NT2/D1 (cell line): ENCODE measurements at regions not wholly inside any gene's neighbourhood (a gene's known extent, or its start where the extent isn't known, plus 50 kb on each side); places are given as distances from the start of the nearest gene placed in this dataset.

Experiments used
- DNase-seq: peaks from one replicate; pipeline ENCODE4 v3.0.0-alpha.2; 2011; ENCODE audit warnings: low read depth, low spot score
- H3K27me3 ChIP-seq: 2 replicates; pipeline ENCODE4 v1.6.0; 2011; ENCODE audit warnings: mild to moderate bottlenecking; ENCODE audit not compliant: insufficient read length, insufficient read depth
- H3K36me3 ChIP-seq: 2 replicates; pipeline ENCODE4 v1.6.1; 2011; ENCODE audit warnings: mild to moderate bottlenecking, low read length, mixed read lengths; ENCODE audit not compliant: insufficient read depth, insufficient read length
- H3K4me1 ChIP-seq: 2 replicates; pipeline ENCODE4 v1.5.1; 2011; ENCODE audit not compliant: insufficient read depth, insufficient read length
- H3K4me3 ChIP-seq: 2 replicates; pipeline ENCODE4 v1.5.1; 2011; ENCODE audit warnings: low read depth; ENCODE audit not compliant: insufficient read length
- H3K9ac ChIP-seq: 2 replicates; pipeline ENCODE4 v1.6.0; 2011; ENCODE audit warnings: low read depth; ENCODE audit not compliant: insufficient read length
- H3K9me3 ChIP-seq: 2 replicates; pipeline ENCODE4 v1.5.1; 2011; ENCODE audit warnings: mild to moderate bottlenecking, low read length; ENCODE audit not compliant: insufficient read depth
- SUZ12 ChIP-seq: IDR thresholded peaks from 2 replicates; pipeline ENCODE4 v1.6.1; 2011; ENCODE audit not compliant: insufficient read length, insufficient read depth; ENCODE audit errors: extremely low read depth
- YY1 ChIP-seq: IDR thresholded peaks from 2 replicates; pipeline ENCODE4 v1.6.1; 2011; ENCODE audit not compliant: insufficient read length, insufficient read depth
- ZNF274 ChIP-seq: IDR thresholded peaks from 2 replicates; pipeline ENCODE4 v1.6.1; 2011; ENCODE audit warnings: mild to moderate bottlenecking, low read depth, low read length

DNA sequence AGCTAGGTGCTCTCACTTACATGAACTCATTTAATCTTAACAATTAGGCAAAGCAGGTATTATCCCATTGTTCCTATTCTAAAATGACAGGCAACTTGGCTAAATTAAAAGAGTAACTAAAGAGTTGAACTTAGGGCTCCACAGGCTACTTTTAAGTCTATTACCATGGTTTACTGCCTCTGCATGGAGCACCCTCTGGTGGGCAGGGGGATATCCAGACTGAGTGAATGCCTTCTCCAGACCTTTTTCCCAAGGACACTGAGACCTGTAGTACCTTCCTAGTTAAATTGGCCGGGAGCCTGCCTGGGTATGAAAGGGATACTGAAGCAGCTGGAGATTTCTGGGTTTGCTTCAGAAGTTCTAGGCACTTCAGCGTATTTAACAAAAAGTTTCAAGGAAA lies 238.1 kb downstream of the ELAVL2 start:
- no peak for DNase-seq
- no peak overlapping the region for H3K4me3 ChIP-seq
- TF ChIP-seq SUZ12 (no peak), YY1 (no peak), ZNF274 (no peak)
- no peaks in the 10 kb centered on the region for H3K9me3 ChIP-seq
- no peaks in the 10 kb centered on the region for H3K27me3 ChIP-seq
- H3K4me1 ChIP-seq: no peaks in the 10 kb centered on the region
- H3K36me3 ChIP-seq: no peaks in the 10 kb centered on the region
- H3K9ac ChIP-seq: no peak overlapping the region

DNA sequence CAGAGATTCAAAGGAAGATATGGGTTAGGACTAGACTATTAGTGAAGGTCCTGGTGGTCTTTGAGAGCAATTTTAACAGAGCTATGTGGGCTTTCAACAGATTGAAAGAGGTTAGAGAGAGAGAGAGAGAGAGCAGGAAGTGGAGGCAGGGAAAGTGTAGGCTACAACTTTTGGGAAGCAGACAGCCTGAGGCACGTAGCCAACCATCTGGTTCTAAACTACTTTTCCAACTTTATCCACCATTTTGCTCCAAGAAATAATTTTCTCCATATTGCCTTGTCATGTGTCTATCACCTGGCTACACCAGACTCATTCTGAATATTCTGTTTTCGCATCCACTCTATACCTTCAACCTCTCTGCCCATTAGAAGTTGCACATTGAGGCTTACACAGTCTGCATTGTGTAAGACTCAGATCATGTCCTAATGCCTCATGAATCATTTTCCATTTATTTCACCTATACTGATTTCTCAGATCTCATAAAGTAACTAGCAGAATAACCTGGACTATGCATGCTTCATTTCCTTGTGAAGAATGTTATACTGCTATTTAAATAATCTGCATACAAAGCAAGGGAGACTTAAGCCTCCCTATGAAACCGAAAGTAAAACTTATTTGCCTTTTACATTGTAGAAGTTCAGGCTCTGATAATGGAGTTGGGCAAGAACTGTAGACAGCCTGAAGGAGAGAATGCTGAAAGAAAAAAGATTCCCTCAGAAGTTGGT lies 235.6 kb downstream of the ELAVL2 start:
- Histone ChIP-seq H3K9ac (no peak overlapping the region), H3K27me3 (no peaks in the 10 kb centered on the region), H3K36me3 (no peaks in the 10 kb centered on the region), H3K4me1 (no peaks in the 10 kb centered on the region), H3K9me3 (no peaks in the 10 kb centered on the region), H3K4me3 (no peak overlapping the region)
- TF ChIP-seq YY1 (no peak), ZNF274 (no peak), SUZ12 (no peak)
- no peak for DNase-seq

DNA sequence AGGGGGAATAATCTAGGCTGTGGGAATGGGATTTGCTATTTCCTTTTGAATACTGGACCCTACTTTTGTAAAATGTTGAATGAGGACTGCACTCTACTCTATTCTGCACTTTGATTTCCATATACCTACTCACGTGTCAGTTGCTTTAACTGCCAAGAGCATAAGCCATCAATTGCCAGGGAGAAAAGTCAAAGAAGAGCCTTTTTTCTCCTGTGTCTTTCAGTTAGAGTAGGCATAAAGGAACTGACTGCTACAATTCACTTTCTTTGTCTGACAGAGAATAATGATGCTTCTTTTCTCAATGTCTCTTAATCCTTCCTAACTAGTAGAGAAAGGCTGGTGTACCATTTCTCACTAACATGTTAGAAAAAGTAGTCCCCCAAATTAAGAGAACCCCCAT lies 231.6 kb downstream of the ELAVL2 start:
- no peak for DNase-seq
- no peaks in the 10 kb centered on the region for H3K27me3 ChIP-seq
- TF ChIP-seq YY1: no peak
- no peak for TF ChIP-seq ZNF274
- no peak for TF ChIP-seq SUZ12

DNA sequence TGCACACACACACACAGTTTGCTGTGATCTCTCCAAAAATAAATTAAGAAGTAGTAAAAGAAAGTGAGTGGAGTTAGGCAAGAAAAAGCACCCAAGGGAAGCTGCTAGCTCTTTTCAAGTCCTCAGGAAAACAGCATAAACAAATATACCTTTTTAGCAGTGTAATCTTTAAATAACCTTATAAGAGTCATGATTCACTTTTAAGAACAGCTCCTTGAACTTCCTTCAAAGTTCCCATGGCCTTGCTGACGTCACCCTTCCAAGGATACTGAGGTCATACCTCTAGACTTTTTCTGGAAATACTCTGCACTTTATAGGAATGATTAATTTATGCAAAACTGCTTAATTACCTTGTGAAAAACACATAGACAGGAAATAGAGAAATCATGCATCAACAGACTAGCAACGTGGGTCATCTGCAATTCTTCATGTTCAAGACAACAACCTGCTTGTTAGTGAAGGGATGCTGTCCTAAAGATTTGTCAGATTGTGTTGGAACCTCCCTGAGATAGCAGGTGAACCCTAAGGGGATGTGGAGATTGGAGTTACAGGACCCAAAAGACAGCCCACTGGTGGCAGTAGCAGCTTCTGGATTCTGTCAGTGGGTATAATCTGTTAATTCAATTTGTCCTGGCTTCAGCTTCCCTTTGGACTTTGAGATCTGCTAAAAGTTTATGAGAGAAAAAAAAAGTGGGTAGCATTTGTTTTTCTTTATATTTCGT lies 229.0 kb downstream of the ELAVL2 start:
- H3K4me1 ChIP-seq: no peaks in the 10 kb centered on the region
- H3K27me3 ChIP-seq: no peaks in the 10 kb centered on the region
- TF ChIP-seq SUZ12 (no peak), YY1 (no peak), ZNF274 (no peak)
- H3K36me3 ChIP-seq: no peaks in the 10 kb centered on the region
- no peak overlapping the region for H3K9ac ChIP-seq
- H3K9me3 ChIP-seq: no peaks in the 10 kb centered on the region
- no peak overlapping the region for H3K4me3 ChIP-seq
- no peak for DNase-seq

More for the DNA sequence above, 231.6 kb downstream of the ELAVL2 start:
- Histone ChIP-seq H3K9ac (no peak overlapping the region), H3K4me3 (no peak overlapping the region), H3K4me1 (no peaks in the 10 kb centered on the region), H3K9me3 (no peaks in the 10 kb centered on the region), H3K36me3 (no peaks in the 10 kb centered on the region)

DNA sequence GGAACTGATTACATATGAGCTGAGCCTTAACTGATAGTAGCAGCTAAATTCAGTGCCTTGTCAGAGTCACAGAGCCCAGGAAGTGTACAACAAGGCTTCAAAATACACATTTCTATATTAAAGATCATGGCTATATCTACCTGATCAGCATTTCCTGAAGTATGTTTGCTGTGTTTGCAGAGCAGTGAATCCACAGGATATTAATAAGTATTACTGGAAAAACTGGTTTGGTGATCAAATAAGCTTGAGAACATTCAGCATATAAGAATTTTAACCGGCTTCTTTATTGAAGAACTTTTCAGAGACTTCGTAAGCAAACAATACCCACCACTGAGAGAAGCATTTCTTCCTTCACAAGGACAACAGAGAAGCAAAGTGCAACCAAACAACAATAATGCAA lies 227.0 kb downstream of the ELAVL2 start:
- no peak overlapping the region for H3K9ac ChIP-seq
- TF ChIP-seq SUZ12 (no peak), YY1 (no peak), ZNF274 (no peak)

DNA sequence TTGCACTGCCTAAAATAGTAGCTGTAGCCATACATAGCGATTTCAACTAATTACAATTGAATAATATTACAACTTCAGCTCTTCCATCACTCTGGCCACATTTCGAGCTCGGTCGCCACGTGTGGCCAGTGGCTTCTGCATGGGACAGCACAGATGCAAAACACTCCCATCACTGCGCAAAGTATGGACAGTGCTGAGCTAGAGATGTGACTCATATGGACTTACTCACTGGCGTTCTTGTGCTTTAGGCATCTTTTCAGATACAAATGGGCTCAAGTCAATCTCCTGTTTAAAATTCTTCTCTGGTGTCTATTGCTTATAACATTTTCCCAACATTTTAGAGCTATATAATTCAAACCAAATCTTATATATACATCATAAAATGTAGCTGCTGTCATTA lies 222.7 kb downstream of the ELAVL2 start:
- TF ChIP-seq ZNF274 (no peak), YY1 (no peak)
- Histone ChIP-seq H3K4me3 (no peak overlapping the region), H3K9ac (no peak overlapping the region), H3K9me3 (no peaks in the 10 kb centered on the region), H3K27me3 (no peaks in the 10 kb centered on the region), H3K36me3 (no peaks in the 10 kb centered on the region), H3K4me1 (no peaks in the 10 kb centered on the region)
- no peak for DNase-seq

More for the DNA sequence above, 227.0 kb downstream of the ELAVL2 start:
- H3K27me3 ChIP-seq: no peaks in the 10 kb centered on the region
- no peaks in the 10 kb centered on the region for H3K9me3 ChIP-seq
- H3K36me3 ChIP-seq: no peaks in the 10 kb centered on the region
- DNase-seq: no peak
- H3K4me1 ChIP-seq: no peaks in the 10 kb centered on the region
- H3K4me3 ChIP-seq: no peak overlapping the region

DNA sequence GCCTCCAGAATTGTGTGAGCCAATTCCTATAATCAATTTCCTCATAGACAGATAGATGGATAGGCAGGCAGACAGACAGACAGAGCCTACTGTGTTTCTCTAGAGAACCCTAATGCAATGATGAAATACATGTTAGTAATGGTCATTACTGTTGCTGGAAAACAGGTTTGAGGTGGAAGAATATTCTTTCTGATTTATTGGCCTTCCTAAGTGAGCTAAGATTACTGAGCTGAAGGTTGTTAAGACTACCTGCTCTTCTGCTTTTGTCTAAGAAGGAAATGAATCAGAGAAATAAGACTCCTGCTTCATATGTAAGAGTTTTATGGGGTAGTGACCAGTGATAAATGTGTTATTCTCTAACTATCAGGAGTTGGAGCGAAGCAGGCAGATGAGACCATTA lies 219.9 kb downstream of the ELAVL2 start:
- no peak overlapping the region for H3K4me3 ChIP-seq
- no peaks in the 10 kb centered on the region for H3K36me3 ChIP-seq
- no peak for DNase-seq
- no peaks in the 10 kb centered on the region for H3K4me1 ChIP-seq
- H3K9me3 ChIP-seq: no peaks in the 10 kb centered on the region
- no peak overlapping the region for H3K9ac ChIP-seq
- TF ChIP-seq SUZ12: no peak
- TF ChIP-seq YY1: no peak
- TF ChIP-seq ZNF274: no peak
- H3K27me3 ChIP-seq: no peaks in the 10 kb centered on the region
